ENCODE measurements at regions not wholly inside any gene's neighbourhood (a gene's known extent, or its start where the extent isn't known, plus 50 kb on each side); places are given as distances from the start of the nearest gene placed in this dataset.

GRCh38 chr2:118388771-118389170, 300.5 kb downstream of the INSIG2 start:
- TF ChIP-seq SUZ12 (IDR thresholded peaks at IDR 0.05; ENCODE audit: unreplicated experiment): no peak
- no peak for TF ChIP-seq CTCF (IDR thresholded peaks at IDR 0.05 in 2 of 3, conservative IDR thresholded peaks at IDR 0.05 in 1 of 3; ENCODE audit: control insufficient read depth in 2 of 3, extremely low read depth in 1 of 3, insufficient read depth in 1 of 3, low read depth in 3 of 3, low read length in 3 of 3)
- no peak for TF ChIP-seq POLR2A (IDR thresholded peaks at IDR 0.05; ENCODE audit: low read depth, low read length)
- TF ChIP-seq NR2C2 (IDR thresholded peaks at IDR 0.05; ENCODE audit: borderline replicate concordance, control insufficient read depth, insufficient read length, low read depth): no peak
- TF ChIP-seq TCF12 (IDR thresholded peaks at IDR 0.05; ENCODE audit: low read depth, low read length): no peak
- no peak for TF ChIP-seq NFIC (IDR thresholded peaks at IDR 0.05; ENCODE audit: low read depth, low read length)
- no peak for TF ChIP-seq CHD1 (IDR thresholded peaks at IDR 0.05; ENCODE audit: low read depth, low read length)
- no peak for TF ChIP-seq ATF3 (IDR thresholded peaks at IDR 0.05; ENCODE audit: borderline replicate concordance, extremely low read depth, low read depth, low read length)
- no peak for TF ChIP-seq EZH2 (IDR thresholded peaks at IDR 0.05; ENCODE audit: borderline replicate concordance, control insufficient read depth, low read depth, low read length)
- TF ChIP-seq RCOR1 (conservative IDR thresholded peaks at IDR 0.05; ENCODE audit: low read depth, low read length): no peak
- no peak for TF ChIP-seq CHD2 (IDR thresholded peaks at IDR 0.05; ENCODE audit: borderline replicate concordance, low read depth, low read length)
- no peak for TF ChIP-seq ZBTB11 (CRISPR knock-in tag; IDR thresholded peaks at IDR 0.05)
- TF ChIP-seq YY1 (IDR thresholded peaks at IDR 0.05; ENCODE audit: low read depth, low read length): no peak

Data from GM12878 (cell line).